Endothelial cell of umbilical vein (primary cell): ENCODE measurements at regions not wholly inside any gene's neighbourhood (a gene's known extent, or its start where the extent isn't known, plus 50 kb on each side); places are given as distances from the start of the nearest gene placed in this dataset.

Source experiments
- CTCF ChIP-seq, 2 donors: IDR thresholded peaks; 1 replicate in 1 of 2; 2 replicates in 1 of 2; pipeline ENCODE4 v1.5.1; 2011; ENCODE audit warnings: low read length in 2 of 2, mild to moderate bottlenecking in 2 of 2, moderate library complexity in 2 of 2, control low read depth in 1 of 2, inconsistent platforms in 1 of 2, low read depth in 1 of 2; ENCODE audit not compliant: insufficient read depth in 1 of 2; ENCODE audit errors: extremely low read depth in 1 of 2
- EZH2 ChIP-seq: IDR thresholded peaks from 2 replicates; pipeline ENCODE4 v1.6.1; 2012; ENCODE audit warnings: borderline replicate concordance, low read depth, mild to moderate bottlenecking, moderate library complexity, low read length, inconsistent platforms; ENCODE audit not compliant: severe bottlenecking
- FOS ChIP-seq: IDR thresholded peaks from 2 replicates; pipeline ENCODE4 v1.6.1; 2011; ENCODE audit warnings: mild to moderate bottlenecking, low read length, moderate library complexity, borderline replicate concordance; ENCODE audit not compliant: insufficient read depth
- GATA2 ChIP-seq: IDR thresholded peaks from 2 replicates; pipeline ENCODE4 v1.7.0; 2011; ENCODE audit warnings: low read depth, mild to moderate bottlenecking, moderate library complexity, mixed read lengths, low read length; ENCODE audit not compliant: insufficient read length, insufficient read depth
- MAX ChIP-seq: IDR thresholded peaks from 2 replicates; pipeline ENCODE4 v1.6.1; 2011; ENCODE audit not compliant: insufficient read depth, insufficient read length
- POLR2A ChIP-seq: IDR thresholded peaks from 2 replicates; pipeline ENCODE4 v1.6.1; 2012; ENCODE audit warnings: low read depth, mild to moderate bottlenecking, control low read depth, low read length
- POLR2AphosphoS5 ChIP-seq: IDR thresholded peaks from 2 replicates; pipeline ENCODE4 v1.6.1; 2012; ENCODE audit warnings: low read depth, mild to moderate bottlenecking, control low read depth, low read length, moderate library complexity; ENCODE audit not compliant: insufficient read depth

GRCh38 chr15:57823325-57823882 lies 116.9 kb downstream of the POLR2M start:
- TF ChIP-seq CTCF (IDR thresholded peaks at IDR 0.05; ENCODE audit: extremely low read depth in 1 of 2, insufficient read depth in 1 of 2, low read depth in 1 of 2, low read length in 2 of 2) (no peak), POLR2A (no peak), EZH2 (no peak), GATA2 (no peak), POLR2AphosphoS5 (no peak), FOS (no peak), MAX (no peak)
